NCI-H748 (cell line): ENCODE measurements at regions not wholly inside any gene's neighbourhood (a gene's known extent, or its start where the extent isn't known, plus 50 kb on each side); places are given as distances from the start of the nearest gene placed in this dataset.
"Not testable (repeated sequence)": the region's sequence is repeated elsewhere in the genome, so short reads cannot be mapped to it uniquely, and the experiment has no call there.

Source experiments
- DNase-seq: peaks from one replicate; lab custom pipeline; 2025; ENCODE audit not compliant: unreplicated experiment; lab: John Stamatoyannopoulos, UW

DNA sequence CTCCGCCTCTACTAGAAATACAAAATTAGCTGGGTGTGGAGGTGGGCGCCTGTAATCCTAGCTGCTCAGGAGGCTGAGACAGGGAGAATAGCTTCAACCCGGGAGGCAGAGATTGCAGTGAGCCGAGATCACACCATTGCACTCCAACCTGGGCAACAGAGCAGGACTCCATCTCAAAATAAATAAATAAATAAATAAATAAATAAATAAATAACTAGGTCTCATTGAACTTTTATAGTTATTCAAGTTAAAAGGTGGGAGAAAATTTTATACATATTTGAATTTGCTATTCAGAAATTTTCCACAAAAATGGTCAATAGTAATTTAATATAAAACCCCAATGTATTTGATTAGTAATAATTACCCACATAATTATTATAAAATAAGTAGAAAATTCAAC, 593.9 kb upstream of the CDH10 start:
- DNase-seq, result not testable (repeated sequence)

DNA sequence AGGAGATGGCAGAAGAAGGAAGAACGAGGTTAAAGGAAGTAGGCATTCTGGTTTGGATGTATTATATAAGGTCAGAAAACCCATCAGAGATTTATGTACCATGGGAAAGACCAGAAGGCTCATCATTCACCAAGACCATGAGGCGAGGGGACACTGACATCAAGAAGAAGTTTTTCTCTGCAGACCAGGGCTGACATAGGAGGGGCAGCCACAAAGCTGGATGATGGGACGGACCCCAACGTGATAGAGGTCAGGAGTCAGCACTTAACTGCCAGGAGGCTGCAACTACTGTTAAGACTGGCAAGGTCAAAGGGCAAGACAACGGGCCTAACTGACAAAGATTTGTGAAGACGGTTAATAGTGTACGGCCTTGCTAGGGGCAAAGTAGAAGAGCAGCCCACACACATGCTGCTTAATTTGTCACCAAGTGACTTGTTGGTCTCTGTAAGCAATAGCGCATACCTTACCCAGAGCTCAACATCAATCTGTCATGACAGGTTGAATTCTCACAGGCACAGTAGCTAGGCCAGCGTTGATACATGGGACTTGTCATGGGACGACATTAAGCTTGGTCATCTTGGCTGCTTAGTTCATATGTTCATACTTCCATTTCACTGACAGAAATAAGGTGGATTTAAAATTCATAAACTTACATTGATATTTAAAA, 579.7 kb upstream of the CDH10 start:
- DNase-seq, result no peak

DNA sequence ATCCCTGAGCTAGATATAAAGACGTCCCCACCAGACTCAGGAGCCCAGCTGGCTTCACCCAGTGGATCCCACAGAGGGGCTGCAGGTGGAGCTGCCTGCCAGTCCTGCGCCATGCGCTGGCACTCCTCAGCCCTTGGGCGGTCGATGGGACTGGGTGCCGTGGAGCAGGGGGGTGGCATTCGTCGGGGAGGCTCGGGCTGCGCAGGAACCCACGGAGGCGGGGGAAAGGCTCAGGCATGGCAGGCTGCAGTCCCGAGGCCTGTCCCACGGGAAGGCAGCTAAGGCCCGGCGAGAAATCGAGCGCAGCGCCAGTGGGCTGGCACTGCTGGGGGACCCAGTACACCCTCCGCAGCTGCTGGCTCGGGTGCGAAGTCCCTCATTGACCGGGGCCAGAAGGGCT, 555.1 kb upstream of the CDH10 start:
- not testable (repeated sequence) for DNase-seq

DNA sequence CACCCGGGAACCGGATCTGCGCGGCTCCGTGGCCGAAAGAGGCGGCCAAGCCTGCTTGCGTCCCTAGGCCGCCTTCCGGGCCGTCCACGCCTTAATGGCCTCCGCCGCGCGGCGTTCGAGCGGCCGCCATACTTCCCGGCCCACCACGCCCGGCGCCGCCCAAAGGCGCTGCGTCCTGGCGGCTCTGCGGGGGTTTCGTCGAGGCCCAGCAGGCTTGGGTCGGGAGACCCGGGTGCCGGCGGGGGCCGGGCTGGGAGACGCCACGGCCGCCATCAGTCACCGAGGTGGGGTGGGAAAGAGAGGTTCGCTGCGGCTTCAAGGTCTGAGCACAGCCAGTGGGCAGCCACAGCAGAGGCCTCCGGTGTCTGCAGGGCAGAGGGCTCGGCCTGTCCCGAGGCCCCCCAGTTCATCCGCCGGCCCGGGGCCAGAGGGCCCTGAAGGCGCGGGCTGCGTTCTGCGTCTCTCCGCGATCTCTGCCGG, 545.8 kb upstream of the CDH10 start:
- no peak for DNase-seq

DNA sequence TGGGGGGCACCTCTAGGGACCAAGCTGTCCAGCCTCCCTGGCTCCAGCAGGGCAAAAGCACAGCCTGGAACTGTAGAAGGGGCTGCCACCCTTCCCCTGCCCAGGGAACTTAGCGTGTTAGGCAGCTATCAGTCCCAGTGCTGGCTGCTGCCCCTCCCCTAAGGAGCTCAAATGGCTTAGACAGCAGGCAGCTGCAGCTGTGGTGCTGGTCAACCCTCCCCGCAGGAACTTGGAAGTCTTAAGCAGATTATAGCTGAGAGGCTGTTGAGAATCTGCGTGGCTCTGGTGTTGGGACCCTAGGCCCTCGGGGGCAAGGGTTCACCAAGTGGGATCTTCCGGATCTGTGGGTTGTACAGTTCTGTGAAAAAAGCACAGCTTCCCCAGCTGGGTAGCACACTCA, 536.5 kb upstream of the CDH10 start:
- DNase-seq, result no peak

DNA sequence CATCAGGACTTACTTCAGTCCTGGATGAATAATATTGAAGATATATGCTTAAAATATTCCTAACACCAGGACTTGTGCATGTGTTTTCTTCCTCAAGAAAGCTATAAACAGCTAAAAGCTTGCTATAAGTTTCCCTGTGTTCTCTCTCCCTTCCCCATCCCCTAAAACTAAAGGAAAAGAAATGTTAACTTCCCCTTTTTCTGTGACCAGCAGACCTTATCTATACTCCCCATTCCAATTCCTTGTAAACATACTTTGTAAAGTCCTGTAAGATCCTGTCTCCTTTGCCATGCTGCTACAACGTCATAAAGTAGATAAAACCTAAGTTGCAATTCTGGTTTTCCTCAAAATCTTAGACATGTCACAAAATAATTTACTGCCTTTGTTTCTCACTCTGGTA, 517.8 kb upstream of the CDH10 start:
- not testable (repeated sequence) for DNase-seq

DNA sequence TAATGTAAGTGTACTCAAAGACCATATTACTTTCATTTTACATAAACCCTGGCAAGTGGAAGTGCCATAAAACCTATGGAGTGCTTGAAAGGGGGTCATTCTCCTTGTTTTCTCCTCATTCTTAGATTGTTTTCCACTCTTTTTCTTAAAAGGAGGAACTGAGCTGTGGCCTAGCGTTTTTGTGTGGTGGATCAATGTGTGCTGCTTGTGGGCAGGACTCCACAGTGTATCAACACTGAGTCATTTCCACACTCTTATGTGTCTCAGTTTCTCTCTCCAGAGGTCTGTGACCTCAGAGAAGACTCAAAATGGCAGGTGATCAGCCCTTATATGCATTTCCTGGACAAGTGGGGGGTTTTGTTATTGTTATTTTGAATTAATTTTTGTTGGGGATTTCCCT, 516.1 kb upstream of the CDH10 start:
- DNase-seq, result no peak

DNA sequence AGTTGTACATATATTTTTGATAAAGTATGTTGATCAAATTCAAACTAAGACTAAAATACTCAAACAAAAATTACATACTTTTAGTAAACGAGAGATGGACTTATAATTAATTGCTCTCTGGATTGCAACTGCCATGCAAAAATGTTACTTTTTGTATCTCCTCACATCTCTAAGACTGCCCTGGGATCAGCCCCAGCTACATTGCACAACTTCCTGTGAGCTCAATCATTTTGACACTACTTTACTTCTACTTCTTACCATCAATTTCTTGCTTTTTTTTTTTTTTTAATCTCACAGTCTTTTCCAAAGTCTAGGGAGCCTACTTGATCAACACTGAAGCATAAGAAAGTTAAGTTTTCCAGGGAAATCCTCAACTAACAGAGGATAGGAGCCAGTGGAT, 506.0 kb upstream of the CDH10 start:
- DNase-seq, result no peak

DNA sequence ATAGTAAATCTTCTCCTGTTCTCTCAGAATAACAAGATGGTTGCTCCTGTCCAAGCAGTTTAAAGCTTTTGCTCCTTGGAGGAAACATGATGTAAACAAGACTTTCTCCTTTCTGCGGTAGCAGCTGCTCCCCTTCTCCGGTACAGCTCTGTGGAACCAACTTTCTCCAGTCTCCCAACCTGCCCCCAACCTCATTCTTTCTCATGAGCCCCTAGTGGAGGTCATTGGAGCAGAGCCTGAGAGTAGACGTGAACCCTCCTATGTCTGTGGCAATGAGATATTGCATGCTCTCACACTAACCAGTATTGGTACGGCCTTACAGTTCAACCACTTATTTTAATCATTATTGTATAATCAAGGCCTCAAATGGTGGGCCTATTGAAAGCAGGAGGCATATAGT, 483.8 kb upstream of the CDH10 start:
- DNase-seq, result no peak

DNA sequence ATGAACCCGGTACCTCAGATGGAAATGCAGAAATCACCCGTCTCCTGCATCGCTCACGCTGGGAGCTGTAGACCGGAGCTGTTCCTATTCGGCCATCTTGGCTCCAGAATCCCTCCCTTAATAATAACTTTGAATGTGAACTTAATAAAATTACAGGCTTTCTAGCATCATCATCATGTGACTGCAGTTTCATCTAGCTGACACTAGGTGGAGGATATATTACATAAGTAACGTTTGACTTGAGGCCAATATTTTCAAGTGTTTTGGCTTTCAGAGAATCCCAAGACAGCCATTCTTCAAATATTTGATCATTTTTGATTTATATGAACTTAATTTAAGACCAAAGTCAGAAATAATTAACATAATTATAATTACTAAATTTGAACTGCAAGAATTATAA, 474.9 kb upstream of the CDH10 start:
- peak; percentile 68 for DNase-seq

DNA sequence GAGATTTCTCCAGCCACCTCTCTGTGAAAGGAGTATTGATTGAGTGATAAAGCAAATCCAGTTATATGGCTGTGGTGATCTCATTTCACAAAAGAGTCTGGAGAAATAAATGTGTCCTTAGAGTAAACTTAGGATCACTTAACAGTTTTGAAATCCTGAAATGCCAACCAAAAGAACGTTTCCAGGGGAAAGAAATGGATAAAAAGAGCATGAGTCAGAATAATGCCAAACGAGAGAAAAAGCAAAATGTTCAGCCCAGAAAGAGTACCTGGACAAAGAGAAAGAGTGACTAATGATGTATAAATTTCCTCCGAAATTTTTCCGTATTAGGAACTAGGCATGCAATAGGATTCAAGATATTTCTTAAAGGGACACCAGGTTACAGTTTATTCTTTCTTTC, 463.1 kb upstream of the CDH10 start:
- no peak for DNase-seq

DNA sequence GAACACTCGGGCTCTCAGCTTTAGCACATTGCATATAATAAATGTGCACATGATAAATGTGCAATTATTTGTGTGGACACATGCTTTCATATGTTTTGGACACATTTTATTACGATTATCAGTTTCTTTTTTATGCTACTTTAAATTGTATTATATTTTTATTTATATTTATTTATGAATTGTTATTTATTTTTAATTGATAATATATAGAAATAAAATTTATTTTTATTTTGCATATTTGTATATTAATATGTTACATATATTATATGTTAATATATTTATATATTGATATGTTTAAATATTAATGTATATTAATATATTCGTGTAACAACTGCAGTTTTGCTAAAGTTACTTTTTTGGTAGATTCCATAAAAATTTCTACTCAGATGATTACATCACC, 454.8 kb upstream of the CDH10 start:
- no peak for DNase-seq

DNA sequence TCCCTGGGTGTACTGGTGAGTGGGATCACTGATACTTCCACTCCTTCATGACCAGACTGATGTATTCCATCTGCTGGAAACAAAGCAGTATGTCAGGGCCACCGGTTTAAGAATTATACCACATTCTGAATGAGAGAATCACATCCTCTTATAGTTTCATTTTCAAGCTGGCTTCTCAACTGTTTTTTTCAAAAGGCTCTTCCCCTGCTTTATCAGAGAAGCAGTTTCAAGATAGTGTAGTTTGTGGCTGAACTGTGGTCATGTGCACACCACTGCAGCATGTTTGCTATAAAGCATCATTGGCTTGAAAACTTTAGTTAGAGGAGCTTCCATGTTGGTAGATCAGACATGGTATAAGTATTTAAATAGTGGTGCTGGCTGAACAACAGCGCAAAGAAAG, 450.5 kb upstream of the CDH10 start:
- DNase-seq, result no peak

DNA sequence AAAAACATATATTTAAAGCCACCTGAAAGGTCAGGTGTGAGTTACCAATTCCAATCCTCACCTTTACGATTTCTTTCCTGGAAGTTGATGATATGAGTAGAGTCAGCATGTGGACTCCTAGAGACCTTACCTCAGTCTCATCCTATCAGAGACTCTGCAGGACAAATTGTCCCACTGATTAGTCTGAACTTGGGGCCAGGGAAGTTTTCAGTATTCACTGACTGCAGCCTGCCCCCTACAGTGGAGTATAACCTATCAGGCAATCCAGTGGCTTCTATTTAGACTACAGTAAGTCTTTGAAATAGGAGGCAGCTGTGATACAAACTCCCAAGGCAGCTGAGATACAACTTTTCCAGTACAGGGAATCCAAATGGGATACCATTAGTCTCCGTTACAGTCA, 449.4 kb upstream of the CDH10 start:
- DNase-seq, result no peak

DNA sequence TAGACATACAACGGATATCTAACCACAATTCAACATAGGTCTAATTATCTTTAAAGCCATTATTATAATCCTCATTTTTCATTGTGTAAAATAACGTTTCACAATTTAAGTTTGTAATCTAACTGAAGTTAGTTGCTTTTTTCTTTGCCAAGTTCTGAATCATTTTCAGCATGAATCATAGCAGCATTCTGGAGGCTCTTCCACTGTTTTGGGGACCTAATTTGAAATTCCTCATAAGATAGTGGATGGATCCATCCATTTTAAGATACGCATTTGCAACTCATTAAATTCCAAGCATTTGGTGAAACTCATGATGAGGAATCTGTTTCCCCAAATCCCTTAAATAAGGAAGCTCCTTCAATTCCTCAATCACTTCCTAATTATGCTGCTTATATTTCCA, 447.1 kb upstream of the CDH10 start:
- DNase-seq, result no peak

DNA sequence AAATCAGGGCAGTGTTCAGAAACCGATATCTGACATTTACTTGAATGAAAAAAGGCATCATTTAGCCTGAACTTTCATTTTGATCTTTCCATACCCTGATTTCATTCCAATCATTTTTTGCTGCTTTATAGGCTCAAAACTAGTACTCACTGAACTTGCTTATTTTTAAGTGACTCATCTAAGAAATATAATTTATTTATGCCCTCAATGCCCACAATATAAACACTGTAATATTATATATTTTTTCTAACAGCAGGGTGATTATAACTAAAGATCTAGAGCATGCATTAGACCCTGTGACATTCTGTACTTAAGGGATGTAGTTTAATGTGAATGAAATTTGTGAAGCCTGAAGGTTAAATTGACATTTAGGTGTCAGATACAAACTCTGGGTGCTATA, 446.1 kb upstream of the CDH10 start:
- DNase-seq, result no peak

DNA sequence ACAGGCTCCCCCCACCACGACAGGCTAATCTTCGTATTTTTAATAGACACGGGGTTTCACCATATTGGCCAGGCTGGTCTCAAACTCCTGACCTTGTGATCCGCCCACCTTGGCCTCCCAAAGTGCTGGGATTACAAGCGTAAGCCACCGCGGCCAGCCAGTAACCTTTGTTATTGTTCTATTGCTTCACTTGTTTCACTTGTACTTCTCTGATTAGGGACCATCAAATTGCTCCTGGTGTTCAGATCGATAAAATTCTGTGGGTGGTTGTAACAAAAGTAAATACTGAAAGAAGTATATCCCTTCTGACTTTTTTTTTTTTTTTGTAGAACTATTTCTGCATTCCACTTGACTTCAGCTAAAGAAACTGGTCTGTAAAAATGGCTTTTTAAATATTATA, 445.5 kb upstream of the CDH10 start:
- DNase-seq, result no peak

DNA sequence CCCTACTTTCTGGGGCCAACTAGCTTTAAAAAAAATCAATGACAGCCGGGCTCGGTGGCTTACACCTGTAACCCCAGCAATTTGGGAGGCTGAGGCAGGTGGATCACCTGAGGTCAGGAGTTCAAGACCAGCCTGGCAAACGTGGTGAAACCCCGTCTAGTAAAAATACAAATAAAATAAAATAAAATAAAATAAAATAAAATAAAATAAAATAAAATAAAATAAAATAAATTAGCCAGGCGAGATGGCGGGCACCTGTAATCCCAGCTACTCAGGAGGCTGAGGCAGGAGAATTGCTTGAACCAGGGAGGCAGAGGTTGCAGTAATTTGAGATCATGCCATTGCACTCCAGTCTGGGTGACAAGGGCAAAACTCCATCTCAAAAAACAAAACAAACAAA, 443.9 kb upstream of the CDH10 start:
- peak; percentile 58 for DNase-seq

DNA sequence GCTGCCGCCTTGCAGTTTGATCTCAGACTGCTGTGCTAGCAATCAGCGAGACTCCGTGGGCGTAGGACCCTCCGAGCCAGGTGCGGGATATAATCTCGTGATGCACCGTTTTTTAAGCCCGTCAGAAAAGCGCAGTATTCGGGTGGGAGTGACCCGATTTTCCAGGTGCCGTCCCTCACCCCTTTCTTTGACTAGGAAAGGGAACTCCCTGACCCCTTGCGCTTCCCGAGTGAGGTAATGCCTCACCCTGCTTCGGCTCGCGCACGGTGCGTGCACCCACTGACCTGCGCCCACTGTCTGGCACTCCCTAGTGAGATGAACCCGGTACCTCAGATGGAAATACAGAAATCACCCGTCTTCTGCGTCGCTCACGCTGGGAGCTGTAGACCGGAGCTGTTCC, 438.5 kb upstream of the CDH10 start:
- DNase-seq, result not testable (repeated sequence)

DNA sequence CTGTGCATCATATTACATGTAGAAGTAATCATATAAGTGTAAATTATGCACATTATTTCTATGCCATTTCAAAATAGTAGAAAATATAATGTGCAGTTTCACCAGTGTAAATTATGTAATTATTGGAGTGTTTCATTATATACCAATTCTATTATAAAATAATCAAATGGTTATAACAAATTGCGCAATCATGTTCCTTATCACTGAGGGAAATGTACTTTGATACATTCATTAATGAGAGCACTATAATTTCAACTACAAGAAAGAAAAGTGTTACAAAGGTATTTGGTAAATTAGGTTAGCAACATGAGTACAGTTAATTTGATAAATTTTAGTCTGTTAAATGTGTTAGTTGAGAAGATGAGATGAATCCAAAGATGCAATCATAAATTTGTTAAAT, 421.5 kb upstream of the CDH10 start:
- no peak for DNase-seq

DNA sequence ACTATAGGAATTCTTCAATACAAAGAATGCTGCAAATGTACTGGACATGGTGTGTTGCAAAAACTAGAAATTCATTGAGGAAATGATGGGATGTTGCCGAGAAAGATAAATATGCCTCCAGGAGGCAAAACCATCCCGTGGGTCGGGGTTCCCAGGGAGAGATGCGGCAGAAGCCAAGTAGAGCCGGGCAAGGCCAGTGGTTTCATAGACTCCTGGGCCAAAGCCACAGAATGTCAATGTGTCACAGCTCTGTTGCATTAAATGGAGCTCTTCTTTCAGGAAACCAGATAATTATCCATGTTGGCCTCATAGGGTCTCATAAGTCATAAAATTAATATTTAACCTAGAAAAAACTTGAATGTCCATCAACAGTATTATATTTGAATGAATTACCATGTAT, 419.5 kb upstream of the CDH10 start:
- no peak for DNase-seq

DNA sequence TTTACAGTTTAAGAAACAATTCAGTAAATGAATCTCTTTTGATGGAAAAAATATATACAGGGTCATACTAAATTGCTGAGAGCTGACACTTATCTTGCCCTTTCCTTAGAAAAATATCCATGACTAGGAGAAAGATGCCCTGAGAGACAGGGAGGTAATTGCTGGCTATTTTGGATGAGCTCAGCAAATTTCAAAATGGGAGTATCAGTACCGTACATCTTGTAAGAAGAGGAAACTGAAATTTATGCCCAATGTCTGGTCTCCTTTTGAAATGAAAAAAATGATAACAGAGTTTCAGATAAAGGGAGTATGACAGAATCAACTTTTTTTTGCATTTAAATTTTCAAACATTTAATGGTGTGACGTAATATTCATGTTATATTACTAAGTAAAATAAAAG, 415.8 kb upstream of the CDH10 start:
- no peak for DNase-seq

DNA sequence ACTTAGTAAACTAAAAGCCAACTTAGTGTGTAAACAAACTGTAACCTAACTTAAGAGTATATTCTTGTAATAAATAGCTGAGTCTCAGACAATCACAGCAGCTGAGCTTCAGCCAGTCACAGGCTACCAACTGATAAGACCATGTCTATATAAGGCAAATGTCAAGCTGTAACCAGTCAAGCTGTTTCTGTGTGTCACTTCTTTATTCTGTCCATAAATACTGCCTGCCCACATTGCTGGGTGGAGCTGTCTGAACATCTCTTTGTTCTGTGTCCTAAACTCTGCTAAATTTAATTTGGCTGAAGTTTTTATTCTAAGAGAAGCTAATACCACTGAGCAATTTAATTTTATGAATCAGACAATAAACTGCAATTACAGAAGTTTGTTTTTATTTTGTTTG, 412.1 kb upstream of the CDH10 start:
- DNase-seq, result peak; percentile 75

DNA sequence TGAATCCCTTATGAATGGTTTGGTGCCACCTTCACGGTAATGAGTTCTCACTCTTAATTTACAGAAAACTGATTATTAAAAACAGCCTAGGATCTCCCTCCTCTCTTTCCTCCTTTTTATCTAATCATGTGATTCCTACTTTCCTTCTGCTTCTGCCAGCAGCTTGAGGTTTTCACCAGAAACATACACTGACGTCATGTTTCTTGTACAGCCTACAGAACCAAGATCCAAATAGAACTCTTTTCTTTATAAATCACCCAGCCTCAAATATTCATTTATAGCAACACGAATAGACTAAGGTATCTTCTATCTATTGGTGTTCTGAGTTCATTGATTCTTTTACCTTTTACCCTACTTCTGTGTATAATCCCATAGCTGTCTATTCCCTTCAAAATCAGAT, 388.9 kb upstream of the CDH10 start:
- DNase-seq, result no peak
